B cell (primary cell): ENCODE measurements at regions not wholly inside any gene's neighbourhood (a gene's known extent, or its start where the extent isn't known, plus 50 kb on each side); places are given as distances from the start of the nearest gene placed in this dataset.

ENCODE experiments used
- ATAC-seq: fragments of 200-7000 bp; cut with Tn5 transposase; one replicate; pipeline ENCODE4 v1.10.0; 2021; ENCODE audit warnings: low read depth, mild to moderate bottlenecking, moderate number of reproducible peaks, moderate library complexity
- CTCF ChIA-PET: fragments of 350-600 bp; sonication (Branson Sonifier 250); formaldehyde crosslinking; loops from one replicate; lab custom pipeline; 2021; ENCODE audit warnings: antibody characterized with exemption, inconsistent platforms; lab: Charles Lee
- POLR2A ChIA-PET: fragments of 350-600 bp; sonication (Branson Sonifier 250); formaldehyde crosslinking; loops from one replicate; lab custom pipeline; 2021; ENCODE audit warnings: antibody characterized with exemption; lab: Charles Lee
- DNase-seq: peaks from one replicate; pipeline ENCODE4 v3.0.0; 2013
- H2AFZ ChIP-seq: 2 replicates; pipeline ENCODE4 v1.6.1; 2012; ENCODE audit warnings: mild to moderate bottlenecking, low read depth, low read length; ENCODE audit not compliant: insufficient read depth, poor library complexity, severe bottlenecking
- H3K27ac ChIP-seq, 2 donors: 1 replicate in 1 of 2; 2 replicates in 1 of 2; pipeline ENCODE4 v1.5.1; 2012 to 2013; ENCODE audit warnings: low read length in 2 of 2, mild to moderate bottlenecking in 2 of 2, moderate library complexity in 1 of 2
- H3K27me3 ChIP-seq, 4 experiments: fragments of 200-600 bp in 1 of 4; sonication (generic) in 1 of 4; replicated peaks in 1 of 4; 1 replicate in 2 of 4; 2 replicates in 2 of 4; pipeline versions ENCODE4 v1.6.1 to v1.7.0; 2013 to 2016; ENCODE audit warnings: low read length in 3 of 4, mild to moderate bottlenecking in 2 of 4, mixed read lengths in 1 of 4, moderate library complexity in 1 of 4; ENCODE audit not compliant: insufficient read depth in 4 of 4, control insufficient read depth in 3 of 4; ENCODE audit errors: control extremely low read depth in 1 of 4
- H3K36me3 ChIP-seq, 2 experiments: replicated peaks in 1 of 2; 1 replicate in 1 of 2; 2 replicates in 1 of 2; pipeline versions ENCODE4 v1.6.1 to v1.7.1; 2013; ENCODE audit warnings: low read length in 1 of 2; ENCODE audit not compliant: insufficient read depth in 2 of 2, control insufficient read depth in 1 of 2; ENCODE audit errors: control extremely low read depth in 1 of 2, extremely low read depth in 1 of 2
- H3K4me1 ChIP-seq, 2 donors: fragments of 200-600 bp in 1 of 2; sonication (generic) in 1 of 2; 1 replicate in 1 of 2; 2 replicates in 1 of 2; pipeline versions ENCODE4 v1.5.1 to v1.6.1; 2013 to 2017; ENCODE audit warnings: low read length in 2 of 2; ENCODE audit not compliant: control insufficient read depth in 2 of 2, insufficient read depth in 2 of 2
- H3K4me2 ChIP-seq: replicated peaks from 2 replicates; pipeline ENCODE3; 2012; ENCODE audit warnings: mild to moderate bottlenecking, low read depth, low read length; ENCODE audit not compliant: poor library complexity, severe bottlenecking
- H3K4me3 ChIP-seq, 5 experiments: fragments of 200-600 bp in 1 of 5; sonication (generic) in 1 of 5; 1 replicate in 3 of 5; 2 replicates in 2 of 5; pipeline versions ENCODE4 v1.5.1 to v1.7.0; 2011 to 2016; ENCODE audit warnings: low read length in 4 of 5, mild to moderate bottlenecking in 4 of 5, low read depth in 2 of 5, control low read depth in 1 of 5, moderate library complexity in 1 of 5; ENCODE audit not compliant: insufficient read depth in 1 of 5; ENCODE audit errors: control extremely low read depth in 1 of 5, extremely low read depth in 1 of 5
- H3K79me2 ChIP-seq: fragments of 200-600 bp; sonication (generic); one replicate; pipeline ENCODE4 v1.6.0; 2016; ENCODE audit warnings: low read length; ENCODE audit not compliant: control insufficient read depth, insufficient read depth
- H3K9ac ChIP-seq: fragments of 200-600 bp; sonication (generic); 2 replicates; pipeline ENCODE4 v1.6.1; 2017; ENCODE audit warnings: mild to moderate bottlenecking, low read length, moderate library complexity
- H3K9me3 ChIP-seq, 3 donors: one replicate each; pipeline versions ENCODE4 v1.6.1 to v1.7.1; 2013; ENCODE audit warnings: low read length in 2 of 3; ENCODE audit not compliant: control insufficient read depth in 2 of 3, insufficient read depth in 1 of 3; ENCODE audit errors: control extremely low read depth in 1 of 3
- H4K20me1 ChIP-seq: 2 replicates; pipeline ENCODE4 v1.6.0; 2012; ENCODE audit warnings: mild to moderate bottlenecking, low read length; ENCODE audit not compliant: insufficient read depth, control insufficient read depth, poor library complexity, severe bottlenecking
- H3K27ac Mint-ChIP-seq: one replicate; pipeline ENCODE4 v1.8.0; 2021; ENCODE audit warnings: mixed read lengths
- H3K27me3 Mint-ChIP-seq: one replicate; pipeline ENCODE4 v1.8.0; 2021; ENCODE audit warnings: mixed read lengths
- H3K4me1 Mint-ChIP-seq: one replicate; pipeline ENCODE4 v1.8.0; 2021; ENCODE audit warnings: mixed read lengths
- H3K4me3 Mint-ChIP-seq: one replicate; pipeline ENCODE4 v1.8.0; 2021; ENCODE audit warnings: mixed read lengths
- H3K9me3 Mint-ChIP-seq: one replicate; pipeline ENCODE4 v1.8.0; 2022; ENCODE audit warnings: mixed read lengths; ENCODE audit not compliant: insufficient read depth
- CTCF ChIP-seq: fragments of 200-600 bp; IDR thresholded peaks from one replicate; pipeline ENCODE4 v1.8.0; 2022; ENCODE audit warnings: antibody characterized with exemption, mild to moderate bottlenecking
- EZH2 ChIP-seq: IDR thresholded peaks from 2 replicates; pipeline ENCODE4 v1.6.1; 2012; ENCODE audit warnings: borderline replicate concordance, low read depth, mild to moderate bottlenecking, moderate library complexity, low read length; ENCODE audit not compliant: insufficient read depth, poor library complexity, severe bottlenecking
- WGBS: methylation state at CpG from one replicate; pipeline ENCODE4 v1.1.5; 2013; ENCODE audit warnings: missing lambda C conversion rate; ENCODE audit not compliant: insufficient coverage; 5-methylcytosine and 5-hydroxymethylcytosine counted together
- intact Hi-C: fragments of 100-400 bp; cut with micrococcal nuclease; formaldehyde crosslinking; loops from one replicate; pipeline ENCODE4 v1.10.0; 2022

- no peaks in the 10 kb centered on the region for H4K20me1 ChIP-seq
- no peak for ATAC-seq
- no peak for DNase-seq
- no peak overlapping the region for H3K4me3 ChIP-seq
- H3K9ac ChIP-seq = no peak overlapping the region
- ChIA-PET POLR2A (no interaction called here), CTCF (no interaction called here)
- no peak overlapping the region for H2AFZ ChIP-seq
- no peak for TF ChIP-seq CTCF
- no peak for TF ChIP-seq EZH2
- 100% methylated on average over 3 of the region's 6 CpGs for WGBS
- H3K4me1 ChIP-seq = no peaks in the 10 kb centered on the region
- H3K27ac ChIP-seq = no peak overlapping the region
- peaks cover 0 to 7% (median 0%) of the 10 kb centered on the region in 3 donors for H3K9me3 ChIP-seq
- peaks cover 2% of the 10 kb centered on the region for H3K9me3 Mint-ChIP-seq
- intact Hi-C loops = no loop called here
- H3K4me2 ChIP-seq = no peak overlapping the region
- H3K79me2 ChIP-seq = no peaks in the 10 kb centered on the region
- H3K4me1 Mint-ChIP-seq = no peaks in the 10 kb centered on the region
- H3K4me3 Mint-ChIP-seq = no peak overlapping the region
- peaks cover 6% of the 10 kb centered on the region for H3K27me3 Mint-ChIP-seq
- no peak overlapping the region for H3K27ac Mint-ChIP-seq
- no peaks in the 10 kb centered on the region for H3K27me3 ChIP-seq
- H3K36me3 ChIP-seq = no peaks in the 10 kb centered on the region
Measured at GRCh38 chr9:81841333-81841732, 86.9 kb upstream of the SPATA31D4 start.

- Histone ChIP-seq H3K4me3 (no peak overlapping the region), H3K9me3 (no peaks in the 10 kb centered on the region), H3K36me3 (no peaks in the 10 kb centered on the region), H3K4me1 (no peaks in the 10 kb centered on the region), H3K27ac (no peak overlapping the region), H3K4me2 (no peak overlapping the region), H2AFZ (no peak overlapping the region), H3K79me2 (no peaks in the 10 kb centered on the region), H3K27me3 (no peaks in the 10 kb centered on the region), H3K9ac (no peak overlapping the region), H4K20me1 (no peaks in the 10 kb centered on the region)
- CTCF ChIA-PET = interaction anchor here (1.0 kb wide), 1 partner anchor 9 kb away, joined by 3 read pairs; no protein-coding TSS in a partner anchor
- no peak overlapping the region for H3K4me3 Mint-ChIP-seq
- H3K9me3 Mint-ChIP-seq = no peaks in the 10 kb centered on the region
- intact Hi-C loops = no loop called here
- DNase-seq (no peak), ATAC-seq (no peak)
- no peaks in the 10 kb centered on the region for H3K27me3 Mint-ChIP-seq
- no peak overlapping the region for H3K27ac Mint-ChIP-seq
- POLR2A ChIA-PET = no interaction called here
- TF ChIP-seq EZH2 (no peak), CTCF (no peak)
- 100% methylated on average over 1 of the region's 2 CpGs for WGBS
- no peaks in the 10 kb centered on the region for H3K4me1 Mint-ChIP-seq
Measured at GRCh38 chr9:81844131-81844567, 84.1 kb upstream of the SPATA31D4 start.
